ENCODE measurements at regions not wholly inside any gene's neighbourhood (a gene's known extent, or its start where the extent isn't known, plus 50 kb on each side); places are given as distances from the start of the nearest gene placed in this dataset.

GRCh38 chr5:20113931-20114330 is 125.9 kb upstream of the CDH18 start:
- no peak for DNase-seq
- H3K27me3 ChIP-seq (replicated peaks), result no peaks in the 10 kb centered on the region
- no peaks in the 10 kb centered on the region for H3K36me3 ChIP-seq (replicated peaks)
- no peak overlapping the region for H3K27ac ChIP-seq
- no peak overlapping the region for H3K4me3 ChIP-seq (ENCODE audit: low read depth, low read length)
- in situ Hi-C loops (cut with HindIII; ENCODE audit: low pct_ligation_motif_present, low sequenced_read_pairs), result no loop called here
- TF ChIP-seq, protein P1, sequence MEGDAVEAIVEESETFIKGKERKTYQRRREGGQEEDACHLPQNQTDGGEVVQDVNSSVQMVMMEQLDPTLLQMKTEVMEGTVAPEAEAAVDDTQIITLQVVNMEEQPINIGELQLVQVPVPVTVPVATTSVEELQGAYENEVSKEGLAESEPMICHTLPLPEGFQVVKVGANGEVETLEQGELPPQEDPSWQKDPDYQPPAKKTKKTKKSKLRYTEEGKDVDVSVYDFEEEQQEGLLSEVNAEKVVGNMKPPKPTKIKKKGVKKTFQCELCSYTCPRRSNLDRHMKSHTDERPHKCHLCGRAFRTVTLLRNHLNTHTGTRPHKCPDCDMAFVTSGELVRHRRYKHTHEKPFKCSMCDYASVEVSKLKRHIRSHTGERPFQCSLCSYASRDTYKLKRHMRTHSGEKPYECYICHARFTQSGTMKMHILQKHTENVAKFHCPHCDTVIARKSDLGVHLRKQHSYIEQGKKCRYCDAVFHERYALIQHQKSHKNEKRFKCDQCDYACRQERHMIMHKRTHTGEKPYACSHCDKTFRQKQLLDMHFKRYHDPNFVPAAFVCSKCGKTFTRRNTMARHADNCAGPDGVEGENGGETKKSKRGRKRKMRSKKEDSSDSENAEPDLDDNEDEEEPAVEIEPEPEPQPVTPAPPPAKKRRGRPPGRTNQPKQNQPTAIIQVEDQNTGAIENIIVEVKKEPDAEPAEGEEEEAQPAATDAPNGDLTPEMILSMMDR (IDR thresholded peaks at IDR 0.05; ENCODE audit: low read depth, low read length, missing control alignments), result no peak

- in situ Hi-C loops (cut with HindIII; ENCODE audit: low pct_ligation_motif_present, low sequenced_read_pairs), result no loop called here
- no peaks in the 10 kb centered on the region for H3K36me3 ChIP-seq (replicated peaks)
- TF ChIP-seq, protein P1 (IDR thresholded peaks at IDR 0.05; ENCODE audit: low read depth, low read length, missing control alignments), result no peak
- no peak overlapping the region for H3K27ac ChIP-seq
- H3K4me3 ChIP-seq (ENCODE audit: low read depth, low read length), result no peak overlapping the region
- DNase-seq, result no peak
- H3K27me3 ChIP-seq (replicated peaks), result no peaks in the 10 kb centered on the region
Measured at GRCh38 chr5:20113031-20113715, 125.2 kb upstream of the CDH18 start.

GRCh38 chr5:20109326-20109725 is 121.3 kb upstream of the CDH18 start:
- TF ChIP-seq, protein P1 (IDR thresholded peaks at IDR 0.05; ENCODE audit: low read depth, low read length, missing control alignments), result no peak
- H3K4me3 ChIP-seq (ENCODE audit: low read depth, low read length), result no peak overlapping the region
- no peaks in the 10 kb centered on the region for H3K27me3 ChIP-seq (replicated peaks)
- H3K27ac ChIP-seq, result no peak overlapping the region
- H3K36me3 ChIP-seq (replicated peaks), result no peaks in the 10 kb centered on the region
- no peak for DNase-seq
- in situ Hi-C loops (cut with HindIII; ENCODE audit: low pct_ligation_motif_present, low sequenced_read_pairs), result no loop called here

- Histone ChIP-seq H3K27me3 (replicated peaks) (no peaks in the 10 kb centered on the region), H3K4me3 (ENCODE audit: low read depth, low read length) (no peak overlapping the region), H3K27ac (no peak overlapping the region), H3K36me3 (replicated peaks) (no peaks in the 10 kb centered on the region)
- DNase-seq, result no peak
- in situ Hi-C loops (cut with HindIII; ENCODE audit: low pct_ligation_motif_present, low sequenced_read_pairs), result no loop called here
- TF ChIP-seq, protein P1 (IDR thresholded peaks at IDR 0.05; ENCODE audit: low read depth, low read length, missing control alignments), result no peak
Measured at GRCh38 chr5:20105915-20106314, 117.9 kb upstream of the CDH18 start.

DNA sequence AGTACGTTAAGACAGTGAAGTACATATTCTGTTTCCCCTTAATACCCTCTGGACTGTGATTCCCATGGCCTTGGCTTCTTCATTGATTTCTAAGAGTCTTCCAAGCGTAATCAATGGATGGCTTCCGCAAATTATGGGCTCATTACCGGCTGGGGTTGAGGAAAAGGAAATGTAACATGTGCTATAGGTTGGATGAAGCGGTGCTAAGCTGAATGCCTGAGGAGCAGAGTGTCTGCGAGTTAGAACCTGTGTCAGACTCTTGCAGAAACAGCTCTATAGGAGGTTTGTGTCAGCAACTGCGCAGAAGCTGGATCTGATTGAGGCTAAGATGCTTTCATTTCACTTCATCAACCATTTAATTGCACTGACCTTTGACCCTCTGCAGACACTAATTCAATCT is 114.3 kb upstream of the CDH18 start:
- in situ Hi-C loops (cut with HindIII; ENCODE audit: low pct_ligation_motif_present, low sequenced_read_pairs), result no loop called here
- TF ChIP-seq, protein P1 (IDR thresholded peaks at IDR 0.05; ENCODE audit: low read depth, low read length, missing control alignments), result no peak

GRCh38 chr5:20098694-20099093 is 110.7 kb upstream of the CDH18 start:
- no peak overlapping the region for H3K27ac ChIP-seq
- in situ Hi-C loops (cut with HindIII; ENCODE audit: low pct_ligation_motif_present, low sequenced_read_pairs), result no loop called here
- H3K4me3 ChIP-seq (ENCODE audit: low read depth, low read length), result no peak overlapping the region
- no peak for DNase-seq
- TF ChIP-seq, protein P1 (IDR thresholded peaks at IDR 0.05; ENCODE audit: low read depth, low read length, missing control alignments), result no peak
- no peaks in the 10 kb centered on the region for H3K27me3 ChIP-seq (replicated peaks)
- H3K36me3 ChIP-seq (replicated peaks), result no peaks in the 10 kb centered on the region

More for the DNA sequence above, 114.3 kb upstream of the CDH18 start:
- Histone ChIP-seq H3K36me3 (replicated peaks) (no peaks in the 10 kb centered on the region), H3K4me3 (ENCODE audit: low read depth, low read length) (no peak overlapping the region), H3K27me3 (replicated peaks) (no peaks in the 10 kb centered on the region), H3K27ac (no peak overlapping the region)
- DNase-seq, result no peak
